CD4-positive, alpha-beta T cell treated with Interleukin-17A for 4 hours (primary cell): ENCODE measurements at regions not wholly inside any gene's neighbourhood (a gene's known extent, or its start where the extent isn't known, plus 50 kb on each side); places are given as distances from the start of the nearest gene placed in this dataset.
"Not testable (repeated sequence)": the region's sequence is repeated elsewhere in the genome, so short reads cannot be mapped to it uniquely, and the experiment has no call there.

Experiments used
- DNase-seq: peaks from one replicate; pipeline ENCODE4 v3.0.0-alpha.2; 2020; ENCODE audit warnings: mixed read lengths

DNA sequence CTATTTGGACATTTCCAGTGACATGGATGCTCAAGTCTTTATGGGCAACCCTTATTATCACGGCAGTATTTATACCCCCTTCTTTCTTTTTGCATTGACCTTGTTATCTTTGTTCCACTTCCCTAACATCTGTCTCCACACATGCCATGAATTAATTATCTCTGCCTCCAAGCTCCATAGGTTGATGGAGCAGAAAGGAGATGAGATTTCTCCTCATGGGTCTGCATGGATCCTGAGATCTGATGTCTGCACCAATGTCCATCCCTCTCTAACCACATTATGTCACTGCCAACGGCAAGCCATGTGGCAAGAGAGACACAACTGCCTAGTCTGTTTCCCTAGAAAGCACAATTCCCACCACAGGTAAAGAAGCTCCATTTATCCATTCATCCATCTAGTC, 416.8 kb upstream of the ASIC2 start:
- DNase-seq = no peak

DNA sequence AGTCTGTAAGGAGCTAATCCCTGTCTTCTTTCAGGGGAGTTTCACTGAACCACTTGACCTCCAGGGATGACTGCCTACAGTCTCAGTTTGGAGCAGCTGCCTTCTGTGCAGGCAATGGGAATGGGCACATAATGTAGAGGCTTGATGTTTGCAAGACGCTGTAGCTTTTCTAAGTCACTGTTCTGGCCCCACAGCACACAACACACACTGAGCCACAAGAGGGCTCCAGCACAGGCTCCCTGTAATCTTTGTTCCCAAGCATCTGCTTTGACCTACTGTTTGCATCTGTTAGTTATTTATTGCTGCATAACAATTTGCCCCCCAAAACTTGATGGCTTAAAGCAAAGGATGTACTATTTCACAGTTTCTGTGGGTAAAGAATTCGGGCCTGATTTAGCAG, 419.0 kb upstream of the ASIC2 start:
- no peak for DNase-seq

DNA sequence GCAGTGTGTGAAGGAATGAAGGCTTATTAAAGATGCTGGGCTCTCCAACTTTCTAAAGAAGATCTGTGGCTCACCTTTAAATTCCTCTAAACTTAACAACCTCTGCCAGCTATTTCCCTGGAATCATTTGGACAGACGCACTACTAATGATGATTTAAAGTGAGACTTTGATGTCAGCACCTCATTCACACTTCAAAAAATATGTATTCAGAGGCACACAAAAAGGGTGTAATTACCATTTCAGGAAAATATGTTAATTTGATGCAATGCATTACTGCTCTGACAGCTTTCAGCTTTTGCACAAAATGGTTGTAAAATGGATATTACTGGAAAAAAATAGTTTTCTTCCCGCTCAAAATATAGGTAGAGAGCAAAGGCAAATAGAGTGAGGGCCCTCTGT, 423.9 kb upstream of the ASIC2 start:
- no peak for DNase-seq

DNA sequence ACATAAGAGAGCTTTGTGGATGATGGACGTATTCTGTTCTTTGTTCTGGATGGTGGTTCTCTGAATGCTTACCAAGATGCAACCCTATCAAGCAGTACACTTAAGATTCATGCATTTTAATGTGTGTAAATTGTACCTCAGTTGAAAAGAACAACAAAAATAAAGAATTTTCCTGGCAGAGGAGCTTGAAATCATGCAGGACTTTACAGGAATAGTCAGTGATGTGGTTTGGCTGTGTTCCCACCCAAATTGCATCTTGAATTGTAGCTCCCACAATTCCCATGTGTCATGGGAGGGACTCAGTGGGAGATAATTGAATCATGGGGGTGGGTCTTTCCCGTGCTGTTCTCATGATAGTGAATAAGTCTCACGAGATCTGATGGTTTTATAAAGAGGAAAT, 430.6 kb upstream of the ASIC2 start:
- DNase-seq = not testable (repeated sequence)

DNA sequence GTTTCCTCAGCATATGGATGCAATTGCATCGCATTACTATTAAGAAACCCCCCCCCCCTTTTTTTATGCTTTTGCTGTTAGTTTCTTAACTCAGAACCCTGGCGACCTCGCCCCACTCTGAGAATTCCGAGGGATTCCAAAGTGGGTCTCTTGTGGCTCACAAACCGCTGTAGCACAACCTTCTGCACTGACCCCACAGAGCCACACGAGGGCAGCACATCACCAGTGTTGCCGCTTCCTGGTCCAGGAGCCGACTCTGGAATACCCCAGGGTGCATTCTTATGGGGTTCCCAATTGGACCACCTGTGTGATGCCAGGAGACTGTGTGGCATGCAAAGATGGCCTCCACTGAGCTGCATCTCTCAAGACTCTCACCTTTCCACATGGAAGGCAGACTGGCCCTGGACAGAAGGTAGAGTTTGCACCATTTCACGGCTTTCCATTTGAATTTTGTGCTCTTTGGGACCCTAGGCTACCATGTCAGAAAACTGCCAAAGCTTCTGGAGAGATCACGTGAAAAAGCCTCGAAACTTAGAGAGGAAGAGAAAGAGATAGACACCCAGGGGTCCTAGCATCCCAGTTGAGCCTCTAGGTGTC, 432.7 kb upstream of the ASIC2 start:
- peak; percentile 8 for DNase-seq

DNA sequence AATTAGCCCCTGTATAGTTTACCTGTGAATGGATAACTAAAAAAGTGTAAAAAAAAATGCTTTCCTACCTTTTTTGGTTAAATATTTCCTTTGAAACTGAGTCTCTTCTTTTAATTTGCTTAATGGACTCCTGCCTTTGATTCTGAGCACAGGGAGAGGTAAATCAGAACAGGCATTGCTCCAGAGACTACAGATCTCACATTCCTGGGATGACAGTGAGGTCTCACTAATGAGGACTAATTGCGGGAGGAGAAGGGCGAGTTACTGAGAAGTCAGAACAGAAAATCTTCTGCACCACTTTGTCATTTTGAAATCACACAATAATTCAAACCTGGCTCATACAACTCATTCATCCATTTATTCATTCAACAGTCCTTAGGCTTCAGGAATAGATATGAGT, 437.0 kb upstream of the ASIC2 start:
- DNase-seq = no peak

DNA sequence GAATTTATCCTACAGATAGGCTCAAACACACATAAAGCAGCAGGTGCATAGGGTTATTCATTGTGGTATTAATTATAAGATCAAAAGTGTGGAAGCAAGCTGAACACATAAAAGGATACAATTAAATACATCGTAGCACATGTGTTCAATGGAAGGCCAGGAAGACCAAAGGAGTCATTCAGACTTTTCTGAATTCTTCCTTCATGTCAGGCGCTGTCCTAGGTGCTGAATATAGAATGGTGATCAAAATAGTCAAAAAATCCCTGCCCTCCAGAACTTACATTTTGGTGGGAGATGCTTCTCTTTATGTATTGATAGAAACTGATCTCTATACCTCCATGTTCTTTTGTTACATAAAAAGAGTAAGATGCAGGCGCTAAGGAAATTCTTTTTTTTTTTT, 439.0 kb upstream of the ASIC2 start:
- DNase-seq = no peak

DNA sequence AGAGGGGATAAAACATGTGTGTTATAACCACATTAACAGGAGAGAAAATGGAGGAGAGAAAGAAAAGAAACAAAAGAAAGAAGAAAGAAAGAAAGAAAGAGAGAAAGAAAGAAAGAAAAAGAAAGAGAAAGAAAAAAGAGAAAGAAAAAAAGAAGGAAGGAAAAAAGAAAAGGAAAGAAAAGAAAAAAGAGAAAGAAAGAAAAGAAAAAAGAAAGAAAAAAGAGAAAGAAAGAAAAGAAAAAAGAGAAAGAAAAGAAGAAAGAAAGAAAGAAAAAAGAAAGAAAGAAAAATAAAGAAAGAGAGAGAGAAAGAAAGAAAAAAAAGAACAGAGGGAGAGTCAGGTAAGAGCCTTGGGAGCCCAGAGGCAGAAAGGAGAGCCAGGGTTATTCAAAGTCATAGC, 446.6 kb upstream of the ASIC2 start:
- no peak for DNase-seq

DNA sequence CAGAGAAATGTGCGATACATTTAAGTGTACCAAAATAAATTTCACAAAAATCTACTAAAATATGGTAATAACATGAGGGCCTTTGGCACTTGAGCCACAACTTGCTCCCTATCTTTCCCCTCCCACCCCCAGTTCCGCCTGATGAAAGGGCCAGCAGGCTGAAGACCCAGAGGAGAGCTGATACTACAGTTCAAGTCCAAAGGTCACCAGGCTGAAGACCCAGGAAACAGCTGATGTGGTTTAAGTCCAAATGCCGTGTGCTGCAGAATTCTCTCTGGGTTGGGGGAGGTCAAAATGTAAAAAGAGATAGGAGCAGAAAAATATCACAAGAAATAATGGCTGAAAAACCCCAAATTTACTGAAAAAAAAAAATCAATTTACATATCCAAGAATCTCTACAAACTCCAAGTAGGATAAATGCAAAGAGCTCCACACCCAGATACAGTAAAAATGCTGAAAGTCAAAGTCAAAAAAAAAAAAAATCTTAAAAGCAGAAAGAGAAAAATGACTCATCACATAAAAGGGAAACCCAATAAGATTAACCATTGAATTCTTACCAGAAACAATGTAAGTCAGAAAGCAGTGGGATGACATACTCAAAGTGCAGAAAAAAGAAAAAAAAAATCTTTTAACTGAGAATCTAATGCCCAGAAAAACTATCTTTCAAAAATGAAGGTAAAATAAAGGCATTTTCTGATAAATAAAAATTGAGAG, 452.1 kb upstream of the ASIC2 start:
- no peak for DNase-seq

DNA sequence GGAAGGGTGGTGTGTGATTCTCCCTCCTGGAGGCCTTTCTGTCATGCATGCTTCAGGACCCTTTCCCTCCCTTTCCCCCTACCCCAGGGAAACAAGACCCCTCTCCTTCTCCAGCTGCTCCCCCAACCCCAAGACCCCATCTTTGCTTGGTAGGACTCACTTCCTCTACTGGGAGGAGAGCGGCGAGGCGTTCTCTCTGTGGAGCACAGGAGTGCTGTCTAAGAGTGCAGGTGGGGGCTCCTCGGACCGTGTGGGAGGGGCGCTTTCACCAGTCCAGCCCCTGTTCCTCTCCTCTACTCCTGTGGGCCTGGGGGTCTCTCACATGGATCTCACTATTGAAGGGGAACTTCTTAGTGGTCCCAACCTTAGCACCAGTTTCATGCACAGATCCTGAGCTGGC, 456.1 kb upstream of the ASIC2 start:
- DNase-seq = no peak

DNA sequence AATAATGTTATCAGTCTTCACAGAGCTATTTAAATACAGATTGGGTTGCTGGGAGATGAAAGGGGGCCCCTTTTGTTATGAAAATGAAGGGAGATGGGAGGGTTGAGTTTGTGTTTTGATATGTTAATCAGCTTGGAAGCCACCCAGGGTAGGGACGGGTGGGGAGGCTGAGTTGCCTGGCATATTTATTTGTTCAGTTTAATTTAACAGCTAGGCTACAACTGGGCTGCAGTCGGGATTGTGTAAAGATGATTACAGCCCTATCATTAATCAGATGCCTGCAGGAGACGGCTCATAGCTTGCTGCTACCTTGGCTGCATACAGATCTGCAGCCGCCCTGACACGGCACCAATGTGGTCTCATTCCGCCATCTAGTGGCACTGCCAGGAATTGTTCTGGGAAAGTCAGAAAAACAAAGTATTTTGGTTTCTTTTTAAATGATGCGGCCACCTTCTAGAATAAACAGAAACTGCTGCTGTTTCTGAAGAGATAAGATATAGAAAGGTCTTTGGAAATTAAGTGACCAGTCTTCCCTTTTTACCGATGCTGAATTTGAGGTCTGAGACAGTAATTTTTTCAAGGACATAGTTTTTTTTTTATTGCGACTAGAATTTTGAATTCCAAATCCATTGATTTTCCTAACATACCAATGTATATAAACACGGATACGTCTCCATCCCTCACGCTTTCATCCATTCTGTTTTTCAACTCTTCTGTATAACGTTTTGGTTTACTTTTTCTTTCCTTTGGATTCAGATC, 458.0 kb upstream of the ASIC2 start:
- DNase-seq = peak; percentile 61

DNA sequence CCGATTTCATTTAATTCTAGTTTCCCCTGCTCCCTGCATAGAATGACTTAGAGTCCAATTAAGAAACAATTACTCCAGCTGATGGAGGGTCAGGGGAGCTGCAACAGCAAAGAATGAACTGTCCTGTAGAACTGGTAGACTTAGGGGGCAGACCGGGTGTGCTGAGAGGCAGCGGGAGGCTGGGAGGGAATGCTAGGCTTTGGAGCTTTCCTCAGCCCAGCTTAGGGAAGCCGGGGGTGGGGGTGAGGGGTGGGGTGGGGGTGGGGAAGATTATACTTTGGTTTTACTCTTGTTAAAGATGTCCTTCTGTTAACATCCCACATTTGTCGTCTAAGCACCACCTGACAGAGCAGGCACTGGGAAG, 458.6 kb upstream of the ASIC2 start:
- no peak for DNase-seq

DNA sequence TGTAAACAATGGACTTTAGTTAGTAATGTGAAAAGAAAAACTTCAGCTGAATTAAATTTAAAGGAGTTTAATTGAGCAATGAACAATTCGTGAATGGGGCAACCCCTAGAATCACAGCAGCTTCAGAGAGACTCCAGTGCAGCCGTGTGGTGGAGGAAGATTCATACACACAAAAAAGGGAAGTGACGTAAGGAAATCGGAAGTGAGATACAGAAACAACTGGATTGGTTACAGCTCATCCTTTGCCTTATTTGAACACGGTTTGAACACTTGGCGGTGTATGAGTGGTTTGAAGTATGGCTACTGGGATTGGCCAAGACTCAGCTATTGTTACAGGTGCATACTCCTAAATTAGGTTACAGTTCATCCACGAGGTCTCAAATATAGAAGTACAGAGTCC, 460.4 kb upstream of the ASIC2 start:
- DNase-seq = no peak

DNA sequence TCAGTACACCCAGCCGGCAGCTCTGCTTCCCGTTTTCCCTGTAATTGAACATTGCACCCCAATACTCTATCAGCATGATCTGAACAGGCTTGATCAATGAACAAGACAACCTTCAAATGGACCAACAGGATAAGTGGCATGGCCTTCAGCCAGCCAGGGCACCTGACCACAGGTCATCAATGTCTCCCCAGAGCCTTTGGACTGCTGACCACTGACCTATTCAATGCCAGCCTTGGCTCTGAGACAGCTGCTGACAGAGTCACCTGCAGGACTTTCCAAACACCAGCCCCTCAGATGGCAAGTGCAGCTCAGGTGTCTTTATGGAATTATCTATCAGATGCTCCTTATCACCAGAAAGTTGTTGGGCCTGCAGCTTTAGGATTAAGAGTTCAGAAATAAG, 462.9 kb upstream of the ASIC2 start:
- DNase-seq = no peak

DNA sequence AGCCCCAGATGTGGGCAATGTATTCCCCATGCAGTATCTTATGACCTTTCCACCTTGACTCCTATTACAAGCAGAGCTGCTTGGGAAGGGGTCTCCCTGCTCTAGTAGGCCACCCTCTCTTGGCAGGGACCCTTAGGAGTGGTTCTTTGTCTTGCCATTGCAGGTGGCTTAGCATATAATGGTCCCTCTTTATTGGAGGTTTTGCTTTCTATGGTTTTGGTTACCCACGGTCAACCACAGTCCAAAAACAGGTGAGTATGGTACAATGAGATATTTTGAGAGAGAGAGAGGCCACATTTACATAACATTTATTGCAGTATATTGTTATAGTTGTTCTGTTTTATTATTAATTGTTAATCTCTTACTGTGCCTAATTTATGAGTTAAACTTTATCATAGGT, 472.8 kb upstream of the ASIC2 start:
- DNase-seq = no peak

DNA sequence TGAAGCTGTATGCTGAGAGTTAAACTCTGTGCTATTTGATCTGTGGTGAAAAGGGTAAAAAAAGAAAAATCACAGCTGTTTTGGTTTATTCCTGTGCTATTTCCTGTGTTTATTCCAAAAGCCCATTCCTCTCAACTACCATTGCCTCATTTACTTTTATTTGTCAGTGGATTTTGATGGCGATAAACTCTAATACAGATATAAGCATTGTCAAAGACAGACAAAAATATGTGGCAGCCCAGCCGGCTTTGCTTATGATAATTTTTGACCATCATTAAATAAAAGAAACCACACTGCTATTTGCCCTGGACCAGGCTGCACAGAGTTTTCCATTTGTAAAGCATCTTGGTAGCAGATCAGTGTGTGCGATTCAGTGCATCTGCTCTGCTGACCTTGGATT, 473.6 kb upstream of the ASIC2 start:
- DNase-seq = no peak

DNA sequence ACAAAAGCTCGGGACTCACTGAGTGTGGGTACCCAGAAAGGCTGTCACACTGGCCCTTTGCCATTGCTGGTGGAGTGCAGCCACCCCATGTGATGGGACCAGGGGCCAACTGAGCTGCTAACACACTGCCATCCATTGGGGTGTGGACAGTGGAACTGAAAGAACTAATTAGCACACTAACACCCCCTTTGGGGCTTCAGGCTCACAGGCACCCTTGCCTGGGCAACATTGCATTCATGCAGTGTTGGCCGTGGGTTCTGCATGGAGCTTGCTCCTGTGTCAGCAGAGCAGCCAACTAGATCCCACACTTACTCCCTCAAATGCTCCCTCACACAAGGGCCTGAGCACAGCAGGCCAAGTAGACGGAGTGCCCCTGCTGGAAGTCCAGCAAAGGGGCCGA, 476.0 kb upstream of the ASIC2 start:
- DNase-seq = no peak

DNA sequence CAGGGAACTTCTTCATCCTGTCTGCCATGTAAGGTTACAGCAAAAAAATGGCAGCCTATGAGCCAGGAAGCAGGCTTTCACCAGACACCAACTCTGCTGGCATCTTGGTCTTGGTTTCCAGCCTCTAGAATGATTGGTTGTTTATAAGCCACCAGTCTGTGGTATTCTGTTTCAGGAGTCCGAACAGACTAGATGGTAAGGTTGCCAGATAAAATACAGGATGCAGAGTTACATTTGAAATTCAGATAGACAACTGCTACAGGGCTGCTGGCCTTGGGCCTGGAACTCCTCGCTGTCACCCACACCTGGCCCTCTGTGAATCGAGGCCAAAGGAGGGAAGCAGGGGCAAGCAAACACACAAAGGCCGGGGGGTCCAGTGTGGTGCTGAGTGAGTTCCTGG, 478.8 kb upstream of the CCL2 start:
- no peak for DNase-seq

DNA sequence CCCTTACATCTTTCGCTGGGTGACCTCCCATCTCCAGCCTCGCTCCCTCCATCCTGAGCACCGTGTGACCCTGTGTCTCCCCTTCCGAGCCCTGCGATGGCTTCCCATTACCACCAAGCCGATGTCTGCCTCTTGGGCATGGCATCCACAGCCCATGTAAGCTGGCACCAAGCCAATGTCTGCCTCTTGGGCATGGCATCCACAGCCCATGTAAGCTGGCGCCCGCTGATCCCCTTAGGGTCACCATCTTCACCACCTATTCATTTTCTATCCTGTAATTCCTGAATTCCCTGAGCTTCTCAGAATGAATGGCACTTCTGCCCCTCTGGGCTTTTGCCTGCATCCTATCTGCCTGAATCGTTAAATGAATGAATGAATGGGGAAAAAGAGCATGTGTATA, 478.2 kb upstream of the CCL2 start:
- no peak for DNase-seq

DNA sequence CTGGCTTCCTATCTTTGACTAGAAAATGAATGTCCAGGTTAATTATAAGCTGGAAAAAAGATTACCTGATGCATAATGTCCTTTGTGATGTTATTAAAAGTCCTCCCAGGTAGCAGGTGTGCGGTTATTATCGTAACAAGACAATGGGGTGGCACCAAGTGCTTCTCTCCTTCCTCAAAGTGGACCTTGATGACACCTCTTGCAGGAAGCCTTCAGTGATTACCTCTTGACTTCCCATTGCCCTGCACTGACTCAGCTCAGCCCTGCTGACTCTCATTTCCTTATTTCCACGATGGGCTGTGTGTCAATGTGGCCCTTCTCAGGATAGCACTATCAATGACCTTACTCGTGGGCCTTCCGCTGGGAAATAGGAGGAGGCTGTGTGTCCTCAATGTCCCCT, 477.4 kb upstream of the CCL2 start:
- DNase-seq = no peak

DNA sequence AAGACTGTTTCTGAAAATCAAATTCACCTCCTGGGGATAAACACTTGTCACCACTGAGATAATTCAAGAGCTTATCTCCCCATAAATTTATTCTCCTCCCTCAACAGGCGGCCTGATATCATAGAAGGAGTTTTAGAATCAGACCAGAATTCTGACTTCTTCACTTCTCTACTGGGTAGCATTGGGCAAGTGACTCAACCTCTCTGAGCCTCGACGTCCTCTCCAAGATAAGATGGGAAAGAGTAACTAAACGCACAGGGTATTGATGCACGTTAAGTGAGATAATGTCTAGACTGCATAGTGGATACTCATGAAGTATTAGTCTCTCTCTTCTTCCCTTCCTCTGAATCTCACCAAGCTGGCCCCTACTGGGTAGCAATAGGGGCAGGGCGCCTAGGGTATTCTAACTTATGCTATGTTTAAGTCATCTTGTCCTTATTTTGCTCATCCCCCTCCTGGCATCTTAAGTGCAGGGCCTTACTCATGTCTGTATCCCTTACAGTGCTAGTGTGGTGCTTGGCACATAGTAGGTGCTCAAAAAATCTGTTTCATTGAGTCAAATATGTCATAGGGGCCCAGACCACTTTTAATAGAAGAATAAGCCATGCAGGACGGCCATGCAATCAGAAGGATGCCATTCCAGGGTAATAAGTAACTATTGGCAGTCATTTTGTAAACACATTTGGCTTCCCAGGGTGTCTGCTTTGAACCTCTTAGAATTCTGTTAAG, 476.4 kb upstream of the CCL2 start:
- DNase-seq = no peak

DNA sequence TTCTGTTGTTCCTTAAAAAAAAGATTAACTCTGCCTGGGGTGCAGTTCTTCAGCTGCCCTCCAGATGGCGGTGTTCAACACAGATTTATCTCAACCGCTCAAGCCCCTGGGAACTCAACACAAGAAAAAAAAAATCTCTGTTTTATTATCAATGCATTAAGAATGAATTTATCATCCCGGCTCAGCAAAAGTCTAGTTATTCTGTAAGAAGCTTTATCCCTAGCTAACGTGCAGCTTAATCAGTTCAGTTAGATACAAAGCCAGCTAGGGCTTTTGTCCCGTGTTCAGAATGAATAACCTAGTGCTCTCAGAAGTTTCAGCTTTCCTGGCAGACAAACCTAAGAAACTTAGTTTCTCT, 475.9 kb upstream of the CCL2 start:
- peak; percentile 42 for DNase-seq

DNA sequence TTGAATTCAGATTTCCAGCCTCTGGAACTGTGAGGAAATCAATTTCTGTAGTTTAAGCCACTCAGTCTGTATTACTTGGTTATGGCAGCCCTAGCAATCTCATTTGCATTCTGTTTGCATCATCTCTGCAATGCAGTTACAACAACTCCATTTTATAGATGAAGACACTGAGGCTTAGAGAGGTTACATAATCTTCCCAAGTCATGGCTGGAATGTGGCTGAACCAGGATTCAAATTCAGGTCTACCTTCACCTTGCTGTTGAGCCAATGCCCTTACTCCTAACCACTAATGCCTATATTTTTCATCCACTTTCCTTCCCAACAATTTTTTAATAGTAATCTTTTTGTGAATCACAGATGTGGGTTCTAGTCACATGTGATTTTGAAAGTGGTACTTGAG, 469.8 kb upstream of the CCL2 start:
- no peak for DNase-seq

DNA sequence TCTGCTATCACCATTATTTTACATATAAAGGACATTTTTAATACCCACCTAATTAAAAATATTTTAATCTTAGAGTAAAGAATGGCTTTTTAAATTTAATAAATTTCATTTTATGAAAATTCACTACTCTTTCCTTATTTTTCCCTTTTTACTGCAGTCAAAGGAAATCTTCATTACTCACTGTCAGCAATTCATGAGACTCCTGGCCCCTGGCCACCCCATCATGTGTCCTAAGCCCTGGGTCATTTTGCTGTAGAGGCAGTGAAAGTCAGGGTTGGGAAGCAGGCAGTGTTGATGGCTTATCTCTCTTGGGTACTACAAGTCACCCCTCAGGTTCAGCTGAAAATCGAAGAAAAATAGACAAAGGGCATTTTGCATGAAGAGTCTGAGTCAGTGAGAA, 468.6 kb upstream of the CCL2 start:
- DNase-seq = no peak
